HL-60 (cell line): ENCODE measurements at regions not wholly inside any gene's neighbourhood (a gene's known extent, or its start where the extent isn't known, plus 50 kb on each side); places are given as distances from the start of the nearest gene placed in this dataset.
"Not testable (repeated sequence)": the region's sequence is repeated elsewhere in the genome, so short reads cannot be mapped to it uniquely, and the experiment has no call there.

Experiments used
- POLR2AphosphoS5 ChIP-seq: IDR thresholded peaks from 2 replicates; pipeline ENCODE4 v1.6.1; 2012; ENCODE audit warnings: low read depth
- SPI1 ChIP-seq: IDR thresholded peaks from 2 replicates; pipeline ENCODE4 v1.6.1; 2012; ENCODE audit warnings: low read depth, mild to moderate bottlenecking, borderline replicate concordance
- TF ChIP-seq, protein P1 (sequence below): IDR thresholded peaks from one replicate; pipeline ENCODE4 v1.5.1; 2011; ENCODE audit warnings: low read length, control low read depth, inconsistent platforms; ENCODE audit not compliant: insufficient read depth
- TF ChIP-seq, protein P2 (sequence below): IDR thresholded peaks from 2 replicates; pipeline ENCODE4 v1.6.1; 2012; ENCODE audit warnings: low read depth; ENCODE audit not compliant: insufficient replicate concordance

DNA sequence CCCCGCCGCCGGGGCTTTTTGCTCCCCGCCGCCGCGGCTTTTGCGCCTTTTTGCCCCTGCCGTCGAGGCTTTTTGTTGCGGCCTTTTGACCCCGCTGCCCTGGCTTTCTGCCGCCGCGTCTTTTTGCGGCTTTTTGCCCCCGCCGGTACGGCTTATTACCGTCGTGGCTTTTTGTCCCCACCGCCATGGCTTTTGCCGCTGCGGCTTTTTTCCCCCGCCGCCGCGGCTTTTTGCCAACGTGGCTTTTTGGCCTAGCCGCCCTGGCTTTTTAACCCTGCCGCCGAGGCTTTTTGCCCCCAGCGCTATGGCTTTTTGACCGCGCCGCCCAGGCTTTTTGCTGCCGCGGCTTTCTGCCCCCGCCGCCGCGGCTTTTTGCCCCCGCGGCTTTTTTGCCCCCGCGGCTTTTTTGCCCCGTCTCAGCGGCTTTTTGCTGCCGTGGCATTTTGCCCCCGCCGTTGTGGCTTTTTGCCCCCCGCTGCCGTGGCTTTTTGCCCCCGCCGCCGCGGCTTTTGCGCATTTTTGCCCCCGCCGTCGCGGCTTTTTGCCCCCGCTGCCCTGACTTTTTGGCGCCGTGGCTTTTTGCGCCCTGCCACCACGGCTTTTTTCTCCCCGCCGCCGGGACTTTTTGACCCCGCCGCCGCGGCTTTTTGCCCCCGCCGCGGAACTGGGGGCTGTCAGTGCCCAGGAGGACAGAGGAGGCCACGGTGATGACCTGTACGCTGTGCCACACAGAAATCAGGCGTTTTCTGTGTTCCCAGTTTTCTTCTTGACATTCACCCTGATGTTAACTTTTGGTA, 4828.5 kb upstream of the OR11H1 start:
- TF ChIP-seq, protein P1, sequence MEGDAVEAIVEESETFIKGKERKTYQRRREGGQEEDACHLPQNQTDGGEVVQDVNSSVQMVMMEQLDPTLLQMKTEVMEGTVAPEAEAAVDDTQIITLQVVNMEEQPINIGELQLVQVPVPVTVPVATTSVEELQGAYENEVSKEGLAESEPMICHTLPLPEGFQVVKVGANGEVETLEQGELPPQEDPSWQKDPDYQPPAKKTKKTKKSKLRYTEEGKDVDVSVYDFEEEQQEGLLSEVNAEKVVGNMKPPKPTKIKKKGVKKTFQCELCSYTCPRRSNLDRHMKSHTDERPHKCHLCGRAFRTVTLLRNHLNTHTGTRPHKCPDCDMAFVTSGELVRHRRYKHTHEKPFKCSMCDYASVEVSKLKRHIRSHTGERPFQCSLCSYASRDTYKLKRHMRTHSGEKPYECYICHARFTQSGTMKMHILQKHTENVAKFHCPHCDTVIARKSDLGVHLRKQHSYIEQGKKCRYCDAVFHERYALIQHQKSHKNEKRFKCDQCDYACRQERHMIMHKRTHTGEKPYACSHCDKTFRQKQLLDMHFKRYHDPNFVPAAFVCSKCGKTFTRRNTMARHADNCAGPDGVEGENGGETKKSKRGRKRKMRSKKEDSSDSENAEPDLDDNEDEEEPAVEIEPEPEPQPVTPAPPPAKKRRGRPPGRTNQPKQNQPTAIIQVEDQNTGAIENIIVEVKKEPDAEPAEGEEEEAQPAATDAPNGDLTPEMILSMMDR, result not testable (repeated sequence)
- not testable (repeated sequence) for TF ChIP-seq POLR2AphosphoS5, SPI1
- TF ChIP-seq, protein P2, sequence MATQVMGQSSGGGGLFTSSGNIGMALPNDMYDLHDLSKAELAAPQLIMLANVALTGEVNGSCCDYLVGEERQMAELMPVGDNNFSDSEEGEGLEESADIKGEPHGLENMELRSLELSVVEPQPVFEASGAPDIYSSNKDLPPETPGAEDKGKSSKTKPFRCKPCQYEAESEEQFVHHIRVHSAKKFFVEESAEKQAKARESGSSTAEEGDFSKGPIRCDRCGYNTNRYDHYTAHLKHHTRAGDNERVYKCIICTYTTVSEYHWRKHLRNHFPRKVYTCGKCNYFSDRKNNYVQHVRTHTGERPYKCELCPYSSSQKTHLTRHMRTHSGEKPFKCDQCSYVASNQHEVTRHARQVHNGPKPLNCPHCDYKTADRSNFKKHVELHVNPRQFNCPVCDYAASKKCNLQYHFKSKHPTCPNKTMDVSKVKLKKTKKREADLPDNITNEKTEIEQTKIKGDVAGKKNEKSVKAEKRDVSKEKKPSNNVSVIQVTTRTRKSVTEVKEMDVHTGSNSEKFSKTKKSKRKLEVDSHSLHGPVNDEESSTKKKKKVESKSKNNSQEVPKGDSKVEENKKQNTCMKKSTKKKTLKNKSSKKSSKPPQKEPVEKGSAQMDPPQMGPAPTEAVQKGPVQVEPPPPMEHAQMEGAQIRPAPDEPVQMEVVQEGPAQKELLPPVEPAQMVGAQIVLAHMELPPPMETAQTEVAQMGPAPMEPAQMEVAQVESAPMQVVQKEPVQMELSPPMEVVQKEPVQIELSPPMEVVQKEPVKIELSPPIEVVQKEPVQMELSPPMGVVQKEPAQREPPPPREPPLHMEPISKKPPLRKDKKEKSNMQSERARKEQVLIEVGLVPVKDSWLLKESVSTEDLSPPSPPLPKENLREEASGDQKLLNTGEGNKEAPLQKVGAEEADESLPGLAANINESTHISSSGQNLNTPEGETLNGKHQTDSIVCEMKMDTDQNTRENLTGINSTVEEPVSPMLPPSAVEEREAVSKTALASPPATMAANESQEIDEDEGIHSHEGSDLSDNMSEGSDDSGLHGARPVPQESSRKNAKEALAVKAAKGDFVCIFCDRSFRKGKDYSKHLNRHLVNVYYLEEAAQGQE, result not testable (repeated sequence)
